ENCODE measurements at regions not wholly inside any gene's neighbourhood (a gene's known extent, or its start where the extent isn't known, plus 50 kb on each side); places are given as distances from the start of the nearest gene placed in this dataset.

- ATAC-seq (no peak), DNase-seq (no peak)
- intact Hi-C loops (cut with DNase I), result no loop called here
Measured at GRCh38 chr4:146032234-146032860, 93.7 kb upstream of the ZNF827 start.

- ATAC-seq (no peak), DNase-seq (no peak)
- intact Hi-C loops (cut with DNase I), result no loop called here
Measured at GRCh38 chr4:146029939-146030710, 91.5 kb upstream of the ZNF827 start.

DNA sequence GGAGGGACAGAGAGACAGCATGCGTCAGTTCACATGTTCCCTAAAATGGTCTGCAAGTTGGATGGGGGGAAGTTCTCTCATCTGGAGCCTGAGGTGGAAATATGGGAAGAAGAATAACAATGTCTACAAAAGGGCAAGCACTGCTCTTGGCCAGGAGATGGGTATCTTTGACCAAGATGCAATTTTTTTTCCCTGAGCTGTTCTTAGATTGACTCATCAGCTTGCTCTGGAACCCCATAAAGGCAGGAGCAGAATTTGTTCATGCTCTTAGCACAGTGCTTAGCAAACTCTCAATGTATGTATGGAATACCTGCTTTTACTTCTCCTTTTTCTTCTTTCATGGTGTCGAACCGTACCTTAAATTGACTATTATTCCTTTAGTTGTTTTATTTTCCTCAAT is 90.5 kb upstream of the ZNF827 start:
- no peak for ATAC-seq
- DNase-seq, result no peak
- intact Hi-C loops (cut with DNase I), result no loop called here

GRCh38 chr4:146027761-146028160 is 89.1 kb upstream of the ZNF827 start:
- ATAC-seq (no peak), DNase-seq (no peak)
- intact Hi-C loops (cut with DNase I), result no loop called here

GRCh38 chr4:146023334-146023967 is 84.8 kb upstream of the ZNF827 start:
- ATAC-seq (no peak), DNase-seq (no peak)
- intact Hi-C loops (cut with DNase I), result no loop called here

GRCh38 chr4:146022541-146022940 is 83.9 kb upstream of the ZNF827 start:
- intact Hi-C loops (cut with DNase I), result no loop called here
- ATAC-seq (no peak), DNase-seq (no peak)

DNA sequence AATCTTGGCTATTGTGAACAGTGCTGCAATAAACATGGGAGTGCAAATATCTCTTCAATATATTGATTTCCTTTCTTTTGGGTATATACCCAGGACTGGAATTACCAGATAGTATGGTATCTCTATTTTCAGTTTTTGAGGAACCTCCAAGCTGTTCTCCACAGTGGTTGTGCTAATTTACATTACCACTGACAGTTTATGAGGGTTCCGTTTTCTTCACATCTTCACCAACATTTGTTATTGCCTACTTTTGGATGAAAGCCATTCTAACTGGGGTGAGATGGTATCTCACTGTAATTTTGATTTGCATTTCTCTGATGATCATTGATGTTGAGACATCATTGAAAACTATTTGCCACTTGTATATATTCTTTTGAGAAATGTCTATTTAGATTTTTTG is 79.6 kb upstream of the ZNF827 start:
- intact Hi-C loops (cut with DNase I), result no loop called here
- no peak for ATAC-seq
- DNase-seq, result no peak

GRCh38 chr4:146004730-146005129 is 66.1 kb upstream of the ZNF827 start:
- ATAC-seq (no peak), DNase-seq (no peak)
- intact Hi-C loops (cut with DNase I), result no loop called here

GRCh38 chr4:145988628-145989027 is 50.0 kb upstream of the ZNF827 start:
- ATAC-seq (no peak), DNase-seq (no peak)
- intact Hi-C loops (cut with DNase I), result no loop called here
